Psoas muscle (tissue), 7 donors: ENCODE measurements at regions not wholly inside any gene's neighbourhood (a gene's known extent, or its start where the extent isn't known, plus 50 kb on each side); places are given as distances from the start of the nearest gene placed in this dataset.

Source experiments
- ATAC-seq, 4 donors: fragments of 200-7000 bp; cut with Tn5 transposase; one replicate each; pipeline ENCODE4 v1.9.1; 2020; ENCODE audit warnings: moderate library complexity in 3 of 4, mild to moderate bottlenecking in 2 of 4
- DNase-seq, 2 donors: peaks; one replicate each; pipeline ENCODE4 v3.0.0-alpha.2; 2020
- H3K27ac ChIP-seq: fragments of 200-600 bp; one replicate; pipeline ENCODE4 v1.8.0; 2022
- H3K27me3 ChIP-seq, 3 donors: fragments of 200-600 bp in 1 of 3; one replicate each; pipeline versions ENCODE4 v1.6.1 to v1.8.0; 2013 to 2022; ENCODE audit warnings: low read length in 2 of 3, mild to moderate bottlenecking in 2 of 3, moderate library complexity in 1 of 3; ENCODE audit not compliant: insufficient read depth in 3 of 3
- H3K36me3 ChIP-seq, 2 donors: fragments of 200-600 bp in 1 of 2; one replicate each; pipeline versions ENCODE4 v1.6.1 to v1.8.0; 2013 to 2022; ENCODE audit warnings: low read depth in 1 of 2, mild to moderate bottlenecking in 1 of 2, moderate library complexity in 1 of 2; ENCODE audit not compliant: insufficient read depth in 1 of 2
- H3K4me1 ChIP-seq: fragments of 200-600 bp; one replicate; pipeline ENCODE4 v1.8.0; 2022
- H3K4me3 ChIP-seq: fragments of 200-600 bp; one replicate; pipeline ENCODE4 v1.8.0; 2022; ENCODE audit warnings: mild to moderate bottlenecking
- H3K9me3 ChIP-seq: fragments of 200-600 bp; one replicate; pipeline ENCODE4 v1.8.0; 2022
- WGBS, 3 donors: extraction: QIAGEN DNeasy Blood & Tissue Kit; methylation state at CpG; one replicate each; pipeline versions ENCODE4 v1.1.6 to v1.1.7; 2013; 5-methylcytosine and 5-hydroxymethylcytosine counted together
- intact Hi-C, 2 donors: fragments of 100-400 bp; cut with DNase I; formaldehyde crosslinking; loops; one replicate each; pipeline versions ENCODE4 v1.11.0 to v1.14.2; 2022
- TF ChIP-seq, protein P1 (sequence below): fragments of 200-600 bp; IDR thresholded peaks from one replicate; pipeline ENCODE4 v1.8.0; 2022; ENCODE audit warnings: antibody characterized with exemption
- donor health status: healthy with polysubstance abuse.
- donor health status: DM: no; HTN: no; CAD: no; lungs with moderate emphysema.
- donor health status: Bipolar disorder and iron deficiency.
- donor health status: healthy.
- donor health status: DM: yes; HTN: yes; CAD: no.
- donor health status: DM: no; HTN: no; CAD: no.
- donor health status: DM: yes; HTN: yes; CAD: no.

DNA sequence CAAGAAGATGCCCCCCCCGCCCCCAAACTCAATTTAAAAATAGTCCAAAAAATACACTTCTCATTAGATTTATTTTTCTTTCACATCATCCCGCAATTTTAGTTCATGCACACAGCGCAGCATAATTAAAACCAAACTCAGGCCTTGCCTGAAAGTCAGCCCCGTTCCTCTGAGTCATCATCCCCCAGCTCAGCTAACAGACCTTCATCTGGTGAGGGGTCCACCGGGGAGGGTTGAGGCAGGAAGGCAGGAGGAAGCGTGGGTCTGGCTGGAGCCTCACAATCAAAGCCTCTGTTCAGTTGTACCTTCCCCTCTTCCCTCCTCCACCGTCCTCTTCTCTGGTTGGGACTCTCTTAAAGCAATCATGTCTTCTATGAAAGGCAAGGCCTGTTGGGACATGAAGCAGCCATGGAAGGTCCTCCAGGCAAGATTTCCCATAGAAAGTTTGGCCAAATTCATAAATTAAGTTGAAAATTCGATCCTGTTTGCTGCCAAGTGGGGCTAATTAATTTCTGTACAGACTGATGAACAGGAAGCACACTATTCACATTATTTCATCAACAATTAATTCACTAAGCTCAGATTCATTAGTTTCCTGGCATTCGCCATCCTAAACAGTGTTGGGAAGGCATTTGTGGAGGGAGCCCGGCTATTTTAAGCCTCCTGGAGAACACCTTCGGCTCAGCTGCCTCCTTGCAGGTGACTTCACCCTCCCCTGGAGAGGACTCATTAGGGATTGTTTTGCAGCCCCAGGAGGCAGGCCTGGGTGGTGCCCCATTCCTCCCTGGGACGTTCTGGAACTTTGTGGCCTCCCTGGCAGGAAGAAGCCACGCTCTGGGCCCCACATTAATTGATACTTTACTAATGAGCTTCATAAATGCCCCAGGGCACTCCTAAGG, 72.3 kb upstream of the BNC1 start:
- DNase-seq (no peak), ATAC-seq (no peak)
- WGBS, 3 donors, result 52 to 56% (median 55%) methylated on average over 13 of the region's 13 CpGs

DNA sequence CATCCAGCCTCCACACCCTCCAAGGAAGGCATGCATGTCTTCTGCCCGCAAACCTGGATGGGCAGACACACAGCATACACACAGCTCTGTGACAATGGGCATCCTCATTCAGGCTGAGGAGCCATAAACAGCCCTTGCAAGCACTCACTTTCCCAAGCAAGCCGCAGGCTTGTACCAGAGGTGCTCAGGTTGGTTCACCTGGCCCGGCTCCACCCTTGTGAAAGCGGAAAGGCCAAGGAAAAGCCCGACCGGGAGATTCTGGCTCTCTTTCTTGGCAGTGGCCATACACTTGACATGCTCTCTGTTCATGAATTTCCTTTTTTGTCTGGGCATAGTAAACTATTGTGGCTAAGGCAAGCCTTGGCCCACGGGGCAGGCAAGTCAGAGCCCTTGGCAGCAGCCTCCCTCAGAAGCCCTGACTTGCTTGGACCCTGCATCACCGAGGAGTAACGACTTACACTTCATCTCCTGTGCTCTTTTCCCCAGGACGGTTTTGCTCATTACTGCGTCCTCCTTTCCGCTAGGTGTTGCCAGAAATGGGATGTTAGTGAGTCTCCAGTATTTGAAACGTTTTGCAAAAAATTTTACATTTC, 74.6 kb upstream of the BNC1 start:
- intact Hi-C loops, result no loop called here

More for the DNA sequence above, 72.3 kb upstream of the BNC1 start:
- H3K27me3 ChIP-seq, result peaks cover 0 to 2% (median 0%) of the 10 kb centered on the region in 3 donors
- H3K36me3 ChIP-seq, result no peaks in the 10 kb centered on the region
- H3K4me3 ChIP-seq, result no peak overlapping the region
- intact Hi-C loops, result no loop called here
- no peaks in the 10 kb centered on the region for H3K9me3 ChIP-seq
- no peaks in the 10 kb centered on the region for H3K4me1 ChIP-seq
- TF ChIP-seq, protein P1, sequence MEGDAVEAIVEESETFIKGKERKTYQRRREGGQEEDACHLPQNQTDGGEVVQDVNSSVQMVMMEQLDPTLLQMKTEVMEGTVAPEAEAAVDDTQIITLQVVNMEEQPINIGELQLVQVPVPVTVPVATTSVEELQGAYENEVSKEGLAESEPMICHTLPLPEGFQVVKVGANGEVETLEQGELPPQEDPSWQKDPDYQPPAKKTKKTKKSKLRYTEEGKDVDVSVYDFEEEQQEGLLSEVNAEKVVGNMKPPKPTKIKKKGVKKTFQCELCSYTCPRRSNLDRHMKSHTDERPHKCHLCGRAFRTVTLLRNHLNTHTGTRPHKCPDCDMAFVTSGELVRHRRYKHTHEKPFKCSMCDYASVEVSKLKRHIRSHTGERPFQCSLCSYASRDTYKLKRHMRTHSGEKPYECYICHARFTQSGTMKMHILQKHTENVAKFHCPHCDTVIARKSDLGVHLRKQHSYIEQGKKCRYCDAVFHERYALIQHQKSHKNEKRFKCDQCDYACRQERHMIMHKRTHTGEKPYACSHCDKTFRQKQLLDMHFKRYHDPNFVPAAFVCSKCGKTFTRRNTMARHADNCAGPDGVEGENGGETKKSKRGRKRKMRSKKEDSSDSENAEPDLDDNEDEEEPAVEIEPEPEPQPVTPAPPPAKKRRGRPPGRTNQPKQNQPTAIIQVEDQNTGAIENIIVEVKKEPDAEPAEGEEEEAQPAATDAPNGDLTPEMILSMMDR, result no peak
- no peak overlapping the region for H3K27ac ChIP-seq

DNA sequence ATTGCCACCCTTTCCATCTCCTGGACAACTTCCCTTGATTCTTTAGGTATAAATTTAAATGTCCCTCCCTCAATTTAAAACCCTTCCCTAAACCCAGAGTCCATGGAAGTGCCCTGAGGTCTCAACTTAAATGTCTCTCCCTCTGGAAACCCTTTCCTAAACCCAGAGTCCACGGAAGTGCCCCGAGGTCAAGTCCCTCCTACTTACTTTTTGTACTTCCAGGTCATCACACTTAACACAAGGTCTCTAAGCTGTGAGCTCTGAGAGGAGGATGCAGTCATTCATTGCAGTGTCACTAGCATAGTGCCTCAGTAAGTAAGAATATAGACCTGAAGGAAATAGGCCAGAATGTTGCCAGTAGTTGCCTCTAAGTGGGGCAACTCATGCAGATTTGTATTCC, 78.2 kb upstream of the BNC1 start:
- TF ChIP-seq, protein P1, result no peak
- no peak overlapping the region for H3K27ac ChIP-seq
- 88 to 95% (median 90%) methylated on average over 2 of the region's 2 CpGs for WGBS, 3 donors
- intact Hi-C loops, result no loop called here
- H3K36me3 ChIP-seq, result no peaks in the 10 kb centered on the region
- DNase-seq (no peak), ATAC-seq (no peak)
- peaks cover 0 to 33% (median 8%) of the 10 kb centered on the region in 3 donors for H3K27me3 ChIP-seq
- H3K9me3 ChIP-seq, result no peaks in the 10 kb centered on the region
- H3K4me1 ChIP-seq, result peaks cover 8% of the 10 kb centered on the region
- H3K4me3 ChIP-seq, result no peak overlapping the region

More for the DNA sequence above, 74.6 kb upstream of the BNC1 start:
- Histone ChIP-seq H3K9me3 (no peaks in the 10 kb centered on the region), H3K4me3 (no peak overlapping the region), H3K4me1 (no peaks in the 10 kb centered on the region), H3K27ac (no peak overlapping the region), H3K36me3 (no peaks in the 10 kb centered on the region), H3K27me3 (peaks cover 0 to 4% (median 3%) of the 10 kb centered on the region in 3 donors)
- WGBS, 3 donors, result 68 to 79% (median 70%) methylated on average over 13 of the region's 13 CpGs
- TF ChIP-seq, protein P1, result no peak
- DNase-seq (no peak), ATAC-seq (no peak)

DNA sequence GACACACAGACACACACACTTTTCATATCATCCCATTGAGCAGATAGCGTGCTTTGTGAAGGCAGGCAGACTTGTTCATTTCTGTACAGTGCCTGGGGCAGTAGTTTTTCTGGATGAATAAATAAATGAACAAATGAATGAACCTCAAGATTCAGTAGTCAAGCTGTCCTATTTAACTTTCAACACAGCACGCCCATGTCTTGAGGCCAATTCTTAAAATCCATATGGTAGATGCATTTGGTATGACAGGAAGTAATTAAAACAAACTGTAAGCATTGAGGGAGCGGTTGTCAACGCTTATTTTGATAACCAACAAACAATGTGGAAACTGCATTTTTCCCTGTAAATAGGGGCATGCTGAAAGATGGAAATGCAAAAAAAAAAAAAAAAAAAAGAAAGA, 80.0 kb upstream of the BNC1 start:
- ATAC-seq (no peak), DNase-seq (no peak)
- H3K27ac ChIP-seq, result no peak overlapping the region
- H3K36me3 ChIP-seq, result no peaks in the 10 kb centered on the region
- peaks cover 8% of the 10 kb centered on the region for H3K4me1 ChIP-seq
- TF ChIP-seq, protein P1, result no peak
- peaks cover 0 to 33% (median 6%) of the 10 kb centered on the region in 3 donors for H3K27me3 ChIP-seq
- WGBS, 3 donors, result 67 to 79% (median 74%) methylated on average over 4 of the region's 4 CpGs
- H3K9me3 ChIP-seq, result no peaks in the 10 kb centered on the region
- no peak overlapping the region for H3K4me3 ChIP-seq
- intact Hi-C loops, result no loop called here
